Right renal cortex interstitium (tissue), 3 donors: ENCODE measurements at regions not wholly inside any gene's neighbourhood (a gene's known extent, or its start where the extent isn't known, plus 50 kb on each side); places are given as distances from the start of the nearest gene placed in this dataset.
"Not testable (repeated sequence)": the region's sequence is repeated elsewhere in the genome, so short reads cannot be mapped to it uniquely, and the experiment has no call there.

Experiments
- DNase-seq, 3 donors: peaks; one replicate each; pipeline ENCODE4 v3.0.0-alpha.2; 2013; ENCODE audit warnings: low read depth in 3 of 3, low spot score in 2 of 3

- DNase-seq = not testable (repeated sequence)
These were observed 53.6 kb downstream of the SRGAP2 start for GRCh38 chr1:206256935-206257334.

GRCh38 chr1:206261473-206261872 lies 58.1 kb downstream of the SRGAP2 start:
- not testable (repeated sequence) for DNase-seq

GRCh38 chr1:206262424-206262823 lies 59.1 kb downstream of the SRGAP2 start:
- not testable (repeated sequence) for DNase-seq

- not testable (repeated sequence) for DNase-seq
These were observed 61.6 kb downstream of the SRGAP2 start for GRCh38 chr1:206264916-206265315.

GRCh38 chr1:206271153-206271552 lies 67.8 kb downstream of the SRGAP2 start:
- DNase-seq = not testable (repeated sequence)

- DNase-seq = not testable (repeated sequence)
These were observed 69.8 kb downstream of the SRGAP2 start for GRCh38 chr1:206273104-206273503.

- not testable (repeated sequence) for DNase-seq
These were observed 72.8 kb downstream of the SRGAP2 start for GRCh38 chr1:206276143-206276542.

GRCh38 chr1:206278683-206279082 lies 75.3 kb downstream of the SRGAP2 start:
- DNase-seq = not testable (repeated sequence)

- DNase-seq = not testable (repeated sequence)
These were observed 77.3 kb downstream of the SRGAP2 start for GRCh38 chr1:206280683-206281082.

- not testable (repeated sequence) for DNase-seq
These were observed 78.7 kb downstream of the SRGAP2 start for GRCh38 chr1:206281912-206282654.

GRCh38 chr1:206285024-206285960 lies 82.0 kb downstream of the SRGAP2 start:
- DNase-seq = not testable (repeated sequence)

- not testable (repeated sequence) for DNase-seq
These were observed 84.4 kb downstream of the SRGAP2 start for GRCh38 chr1:206287759-206288158.

- DNase-seq = not testable (repeated sequence)
These were observed 85.1 kb downstream of the SRGAP2 start for GRCh38 chr1:206288453-206288852.

GRCh38 chr1:206297145-206298031 lies 94.0 kb downstream of the SRGAP2 start:
- not testable (repeated sequence) for DNase-seq

GRCh38 chr1:206298032-206298392 lies 94.7 kb downstream of the SRGAP2 start:
- DNase-seq = not testable (repeated sequence)

GRCh38 chr1:206299181-206299791 lies 95.9 kb downstream of the SRGAP2 start:
- DNase-seq = not testable (repeated sequence)

GRCh38 chr1:206299942-206300341 lies 96.6 kb downstream of the SRGAP2 start:
- not testable (repeated sequence) for DNase-seq

GRCh38 chr1:206302056-206302455 lies 98.7 kb downstream of the SRGAP2 start:
- not testable (repeated sequence) for DNase-seq

GRCh38 chr1:206307442-206307841 lies 104.1 kb downstream of the SRGAP2 start:
- not testable (repeated sequence) for DNase-seq

GRCh38 chr1:206310948-206311347 lies 107.6 kb downstream of the SRGAP2 start:
- not testable (repeated sequence) for DNase-seq
